ENCODE measurements at regions not wholly inside any gene's neighbourhood (a gene's known extent, or its start where the extent isn't known, plus 50 kb on each side); places are given as distances from the start of the nearest gene placed in this dataset.

GRCh38 chr16:73813527-73813926, 483.1 kb upstream of the PSMD7 start:
- no peak for TF ChIP-seq CTCF (IDR thresholded peaks at IDR 0.05; ENCODE audit: low read depth, low read length)
- no peak for TF ChIP-seq EZH2phosphoT487 (IDR thresholded peaks at IDR 0.05; ENCODE audit: low read depth)
